Left ventricle myocardium inferior (tissue), 1 donor: ENCODE measurements at regions not wholly inside any gene's neighbourhood (a gene's known extent, or its start where the extent isn't known, plus 50 kb on each side); places are given as distances from the start of the nearest gene placed in this dataset.

ENCODE experiments used
- DNase-seq: peaks from one replicate; pipeline ENCODE4 v3.0.0-alpha.2; 2020
- H3K27ac ChIP-seq: fragments of 200-600 bp; replicated peaks from 2 replicates; pipeline ENCODE4 v1.8.0; 2021
- H3K27me3 ChIP-seq: fragments of 200-600 bp; 2 replicates; pipeline ENCODE4 v1.8.0; 2021; ENCODE audit warnings: low read depth
- H3K36me3 ChIP-seq: fragments of 200-600 bp; 2 replicates; pipeline ENCODE4 v1.8.0; 2021
- H3K4me1 ChIP-seq: fragments of 200-600 bp; 2 replicates; pipeline ENCODE4 v1.8.0; 2021
- H3K4me3 ChIP-seq: fragments of 200-600 bp; 2 replicates; pipeline ENCODE4 v1.8.0; 2021; ENCODE audit warnings: mild to moderate bottlenecking, moderate library complexity
- H3K9me3 ChIP-seq: fragments of 200-600 bp; replicated peaks from 2 replicates; pipeline ENCODE4 v1.8.0; 2021
- intact Hi-C: fragments of 100-400 bp; cut with micrococcal nuclease; formaldehyde crosslinking; loops from one replicate; pipeline ENCODE4 v1.11.0; 2022
- TF ChIP-seq, protein P1 (sequence below): fragments of 200-600 bp; IDR thresholded peaks from 2 replicates; pipeline ENCODE4 v1.8.0; 2021; ENCODE audit warnings: antibody characterized with exemption, mild to moderate bottlenecking, borderline replicate concordance
- donor health status: DM: no; HTN: yes; CAD: no; lungs with severe emphysema.

DNA sequence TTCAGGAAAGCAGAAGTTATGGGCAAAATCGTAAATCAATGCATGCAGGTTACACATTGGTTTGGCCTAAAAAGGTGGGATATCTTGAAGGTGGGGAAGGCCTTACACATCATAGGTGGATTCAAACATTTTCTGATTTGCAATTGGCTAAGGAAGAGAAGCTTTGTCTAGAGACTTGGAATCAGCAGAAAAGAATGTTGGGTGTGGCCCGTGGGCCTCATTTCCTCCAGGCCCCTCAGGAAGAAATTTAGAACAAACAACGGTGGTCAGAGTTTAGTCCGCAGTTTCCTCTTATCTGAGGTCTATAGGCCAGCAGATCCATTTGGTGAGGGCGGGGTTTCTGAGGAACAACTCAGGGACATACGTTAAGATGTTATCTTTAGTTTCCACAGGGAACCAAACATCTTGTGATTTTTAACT is 50.9 kb upstream of the AFF3 start:
- H3K27ac ChIP-seq = peak overlapping the region; percentile 80
- H3K4me3 ChIP-seq = no peak overlapping the region
- H3K9me3 ChIP-seq = no peaks in the 10 kb centered on the region
- intact Hi-C loops = no loop called here
- H3K36me3 ChIP-seq = no peaks in the 10 kb centered on the region
- H3K4me1 ChIP-seq = peaks cover 49% of the 10 kb centered on the region
- TF ChIP-seq, protein P1, sequence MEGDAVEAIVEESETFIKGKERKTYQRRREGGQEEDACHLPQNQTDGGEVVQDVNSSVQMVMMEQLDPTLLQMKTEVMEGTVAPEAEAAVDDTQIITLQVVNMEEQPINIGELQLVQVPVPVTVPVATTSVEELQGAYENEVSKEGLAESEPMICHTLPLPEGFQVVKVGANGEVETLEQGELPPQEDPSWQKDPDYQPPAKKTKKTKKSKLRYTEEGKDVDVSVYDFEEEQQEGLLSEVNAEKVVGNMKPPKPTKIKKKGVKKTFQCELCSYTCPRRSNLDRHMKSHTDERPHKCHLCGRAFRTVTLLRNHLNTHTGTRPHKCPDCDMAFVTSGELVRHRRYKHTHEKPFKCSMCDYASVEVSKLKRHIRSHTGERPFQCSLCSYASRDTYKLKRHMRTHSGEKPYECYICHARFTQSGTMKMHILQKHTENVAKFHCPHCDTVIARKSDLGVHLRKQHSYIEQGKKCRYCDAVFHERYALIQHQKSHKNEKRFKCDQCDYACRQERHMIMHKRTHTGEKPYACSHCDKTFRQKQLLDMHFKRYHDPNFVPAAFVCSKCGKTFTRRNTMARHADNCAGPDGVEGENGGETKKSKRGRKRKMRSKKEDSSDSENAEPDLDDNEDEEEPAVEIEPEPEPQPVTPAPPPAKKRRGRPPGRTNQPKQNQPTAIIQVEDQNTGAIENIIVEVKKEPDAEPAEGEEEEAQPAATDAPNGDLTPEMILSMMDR = no peak
- no peaks in the 10 kb centered on the region for H3K27me3 ChIP-seq
- DNase-seq = no peak

DNA sequence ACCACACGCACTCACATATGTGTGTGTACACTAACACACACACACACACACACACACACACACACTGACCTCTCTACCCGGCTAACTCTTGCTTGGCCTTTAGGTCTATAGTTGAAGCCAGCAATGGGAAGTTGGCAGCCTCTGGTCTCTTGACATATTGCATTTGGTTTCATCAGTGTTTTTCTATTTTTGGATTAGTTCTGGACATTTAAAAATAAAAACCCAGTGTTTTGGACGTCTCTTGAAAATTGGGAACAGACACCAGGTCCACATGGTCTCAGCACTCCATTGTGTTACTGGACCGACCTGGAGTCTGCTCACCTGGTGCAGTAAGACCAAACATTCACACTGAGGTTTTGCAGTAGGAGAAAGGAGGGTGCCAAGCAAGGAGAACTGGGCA is 50.4 kb upstream of the AFF3 start:
- Histone ChIP-seq H3K27ac (peak overlapping the region; percentile 80), H3K4me1 (peaks cover 45% of the 10 kb centered on the region), H3K27me3 (no peaks in the 10 kb centered on the region), H3K4me3 (no peak overlapping the region), H3K36me3 (no peaks in the 10 kb centered on the region), H3K9me3 (no peaks in the 10 kb centered on the region)
- TF ChIP-seq, protein P1 = no peak
- intact Hi-C loops = no loop called here
- no peak for DNase-seq

DNA sequence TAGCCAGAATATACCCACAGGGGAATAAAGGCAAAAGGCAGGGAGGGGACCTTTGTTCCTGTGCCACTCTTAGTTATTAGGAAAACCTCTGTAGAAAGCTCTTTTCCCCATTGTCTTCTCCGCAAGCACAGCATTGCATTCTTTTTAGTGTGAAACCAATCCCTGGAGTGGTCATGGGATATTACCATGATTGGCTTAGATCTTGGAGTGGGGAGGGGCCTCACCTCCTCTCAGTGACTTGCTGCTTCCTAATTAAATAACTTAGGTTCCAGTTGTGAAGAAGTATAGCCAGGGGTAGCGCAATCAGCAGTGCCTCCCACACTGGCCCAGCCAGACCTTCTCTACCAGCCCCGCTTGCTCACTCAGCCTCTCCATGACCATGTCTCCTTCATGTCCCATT is 49.9 kb upstream of the AFF3 start:
- Histone ChIP-seq H3K4me1 (peaks cover 39% of the 10 kb centered on the region), H3K4me3 (no peak overlapping the region), H3K27ac (peak overlapping the region; percentile 80), H3K27me3 (no peaks in the 10 kb centered on the region), H3K36me3 (no peaks in the 10 kb centered on the region), H3K9me3 (no peaks in the 10 kb centered on the region)
- TF ChIP-seq, protein P1 = no peak
- no peak for DNase-seq
- intact Hi-C loops = no loop called here
